Colon (tissue), 2 donors: ENCODE measurements at regions not wholly inside any gene's neighbourhood (a gene's known extent, or its start where the extent isn't known, plus 50 kb on each side); places are given as distances from the start of the nearest gene placed in this dataset.
"Not testable (repeated sequence)": the region's sequence is repeated elsewhere in the genome, so short reads cannot be mapped to it uniquely, and the experiment has no call there.

ENCODE experiments used
- FAIRE-seq: peaks from 2 replicates; lab custom pipeline; 2012; peaks lifted over from hg19 to GRCh38; lab: Jason Lieb, UNC
- donor health status: control.
- donor health status: control.

DNA sequence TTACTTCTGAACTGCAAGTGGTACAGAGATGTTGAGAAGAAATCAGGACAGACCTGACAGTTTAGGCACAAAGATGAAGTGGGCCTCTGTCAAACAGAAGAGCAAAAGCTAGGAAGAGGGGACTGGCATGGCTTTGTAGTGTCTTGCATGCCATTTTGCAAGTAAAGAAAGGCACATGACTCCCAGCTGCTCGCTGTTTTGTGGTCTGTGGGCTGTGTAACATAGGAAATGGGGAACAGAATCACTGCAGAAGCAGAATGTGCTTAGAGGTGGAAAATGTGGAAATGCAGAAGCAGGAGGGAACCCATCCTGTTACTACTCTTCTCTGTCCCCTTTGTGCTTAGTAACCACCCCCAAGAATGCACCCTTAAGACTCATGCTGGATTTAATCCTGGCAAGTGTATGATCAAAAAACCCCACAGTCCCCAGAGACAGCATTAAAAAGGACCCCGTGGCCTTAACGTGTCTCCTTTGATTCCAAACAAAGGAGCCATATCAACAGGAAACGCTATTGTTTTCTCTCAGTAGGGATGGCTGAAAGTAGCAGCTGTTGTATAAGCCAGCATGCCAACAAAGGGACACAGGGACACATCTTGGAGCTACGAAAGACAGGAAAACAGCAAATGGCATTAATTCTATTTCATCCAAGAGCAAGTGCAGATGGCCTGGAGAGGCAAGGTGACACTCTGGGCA, 177.6 kb upstream of the GLRA2 start:
- FAIRE-seq, result no peak

DNA sequence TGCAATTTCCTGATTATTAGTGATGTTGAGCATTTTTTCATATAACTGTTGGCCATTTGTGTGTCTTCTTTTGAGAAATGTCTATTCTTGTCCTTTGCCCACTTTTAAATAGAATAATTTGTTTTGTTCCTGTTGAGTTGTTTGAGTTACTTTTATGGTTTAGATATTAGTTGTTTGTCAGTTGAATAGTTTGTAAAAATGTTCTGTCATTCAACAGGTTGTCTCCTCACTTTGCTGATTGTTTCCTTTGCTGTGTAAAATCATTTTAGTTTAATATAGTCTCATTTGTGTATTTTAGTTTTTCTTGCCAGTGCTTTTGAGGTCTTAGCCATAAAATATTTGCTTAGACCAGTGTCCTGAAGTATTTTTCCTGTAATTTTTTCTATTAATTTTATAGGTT, 181.8 kb upstream of the GLRA2 start:
- FAIRE-seq, result peak; percentile 24

GRCh38 chrX:14344172-14344940, 185.0 kb upstream of the GLRA2 start:
- peak; percentile 21 for FAIRE-seq

DNA sequence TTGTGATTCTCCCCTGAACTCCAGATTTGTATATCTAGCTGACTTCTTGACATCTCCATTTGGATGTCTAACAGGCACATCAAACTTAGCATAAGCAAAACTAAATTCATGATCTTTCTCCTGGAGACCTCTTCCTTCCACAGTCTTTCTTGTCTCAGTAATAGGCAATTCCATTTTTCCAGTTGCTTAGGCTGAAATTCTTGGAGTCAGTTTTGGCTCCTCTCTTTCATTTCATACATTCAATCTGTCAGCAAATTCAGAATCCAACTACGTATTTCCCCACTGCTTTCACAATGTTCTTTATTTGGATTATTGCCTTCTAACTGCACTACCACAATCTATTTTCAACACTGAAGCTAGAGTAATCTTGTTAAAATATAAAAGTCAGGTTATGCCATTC, 219.9 kb upstream of the GLRA2 start:
- FAIRE-seq, result no peak

GRCh38 chrX:14308976-14309375, 220.4 kb upstream of the GLRA2 start:
- FAIRE-seq, result peak; percentile 41

DNA sequence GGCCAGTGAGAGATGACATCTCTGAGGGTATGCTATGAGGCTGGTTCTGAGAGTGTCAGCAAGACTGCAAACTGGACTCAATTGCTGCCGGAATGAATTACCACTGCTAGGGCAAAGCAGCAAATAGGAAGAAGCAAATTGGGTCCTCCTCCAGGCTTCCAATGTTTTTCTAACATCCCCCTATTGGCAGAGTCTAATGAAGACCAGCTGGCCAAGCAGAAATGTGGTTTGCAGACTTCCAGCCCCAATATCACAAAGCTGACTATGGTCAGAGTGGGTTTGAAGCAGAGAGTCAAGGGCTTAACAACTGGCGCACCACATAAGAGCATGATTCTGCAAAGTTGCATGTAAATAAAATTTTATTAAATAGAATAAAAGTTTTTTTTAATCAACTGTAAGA, 225.4 kb upstream of the GLRA2 start:
- no peak for FAIRE-seq

DNA sequence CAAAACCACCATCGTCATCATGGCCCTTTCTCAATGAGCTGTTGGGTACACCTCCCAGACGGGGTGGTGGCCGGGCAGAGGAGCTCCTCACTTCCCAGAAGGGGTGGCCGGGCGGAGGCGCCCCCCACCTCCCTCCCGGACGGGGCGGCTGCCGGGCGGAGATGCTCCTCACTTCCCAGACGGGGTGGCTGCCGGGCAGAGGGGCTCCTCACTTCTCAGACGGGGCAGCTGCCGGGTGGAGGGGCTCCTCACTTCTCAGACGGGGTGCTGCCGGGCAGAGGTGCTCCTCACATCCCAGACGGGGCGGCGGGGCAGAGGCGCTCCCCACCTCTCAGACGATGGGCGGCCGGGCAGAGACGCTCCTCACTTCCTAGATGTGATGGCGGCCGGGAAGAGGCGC, 226.8 kb upstream of the GLRA2 start:
- FAIRE-seq, result not testable (repeated sequence)

DNA sequence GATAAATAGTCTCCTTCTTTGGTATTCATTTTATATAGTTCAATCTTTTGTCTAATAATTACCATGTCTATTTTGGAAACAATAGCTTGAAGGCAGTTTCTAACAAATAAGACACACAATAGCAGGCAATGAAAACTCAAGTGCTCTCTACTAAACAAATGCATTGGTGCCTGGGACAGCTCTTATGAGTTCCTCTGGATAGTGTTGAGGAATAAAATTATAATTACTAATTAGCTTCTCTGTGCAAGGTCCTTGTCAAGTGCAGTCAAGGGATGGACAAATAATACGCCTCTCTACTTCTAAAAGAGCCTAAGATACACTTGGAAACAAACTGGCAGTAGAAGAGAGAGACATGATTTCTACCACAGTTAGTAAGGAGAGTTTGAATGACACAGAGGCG, 229.0 kb upstream of the GLRA2 start:
- FAIRE-seq, result no peak

DNA sequence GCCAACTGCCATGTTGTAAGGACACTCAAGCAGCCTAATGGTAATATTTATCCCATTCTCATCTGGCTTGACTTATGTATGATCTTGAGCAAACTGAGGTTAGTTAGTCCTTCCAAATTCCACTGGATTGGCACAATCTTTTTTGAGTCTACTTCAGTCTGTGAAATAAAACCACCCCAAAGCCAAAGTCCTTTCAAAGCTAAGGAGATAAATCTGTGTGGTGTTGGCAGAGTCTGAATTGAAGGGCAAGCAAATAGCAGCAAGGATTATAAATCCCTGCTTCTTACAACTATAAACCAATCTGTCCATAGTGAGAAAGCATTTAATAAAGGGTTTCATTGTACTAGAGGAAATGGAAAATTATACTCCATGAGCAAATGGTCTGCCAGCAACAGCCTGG, 233.9 kb upstream of the GLRA2 start:
- FAIRE-seq, result no peak

- no peak for FAIRE-seq
These were observed 237.5 kb upstream of the GLRA2 start for GRCh38 chrX:14291666-14292500.

DNA sequence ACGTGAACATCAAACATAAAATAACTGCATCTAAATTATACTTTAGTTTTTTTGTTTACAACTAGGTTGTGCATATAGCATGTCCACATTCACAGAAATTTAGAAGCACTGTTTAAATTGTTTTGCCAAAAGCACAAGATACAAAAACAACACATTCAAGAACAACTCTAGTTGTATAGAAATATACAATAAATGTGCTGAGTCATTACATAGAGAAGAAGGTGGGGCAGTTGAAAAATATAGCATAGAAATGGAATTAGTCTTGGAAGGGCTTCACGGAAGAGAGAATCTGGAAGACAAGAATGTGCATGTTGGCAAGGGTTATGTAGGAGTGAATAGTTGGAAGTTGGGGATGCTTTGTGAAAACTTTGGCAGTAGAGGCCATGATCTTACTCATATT, 239.0 kb upstream of the GLRA2 start:
- no peak for FAIRE-seq

- no peak for FAIRE-seq
These were observed 245.0 kb upstream of the GEMIN8 start for GRCh38 chrX:14274691-14275090.

GRCh38 chrX:14267216-14267615, 237.5 kb upstream of the GEMIN8 start:
- peak; percentile 98 for FAIRE-seq

GRCh38 chrX:14266705-14267104, 237.0 kb upstream of the GEMIN8 start:
- no peak for FAIRE-seq

DNA sequence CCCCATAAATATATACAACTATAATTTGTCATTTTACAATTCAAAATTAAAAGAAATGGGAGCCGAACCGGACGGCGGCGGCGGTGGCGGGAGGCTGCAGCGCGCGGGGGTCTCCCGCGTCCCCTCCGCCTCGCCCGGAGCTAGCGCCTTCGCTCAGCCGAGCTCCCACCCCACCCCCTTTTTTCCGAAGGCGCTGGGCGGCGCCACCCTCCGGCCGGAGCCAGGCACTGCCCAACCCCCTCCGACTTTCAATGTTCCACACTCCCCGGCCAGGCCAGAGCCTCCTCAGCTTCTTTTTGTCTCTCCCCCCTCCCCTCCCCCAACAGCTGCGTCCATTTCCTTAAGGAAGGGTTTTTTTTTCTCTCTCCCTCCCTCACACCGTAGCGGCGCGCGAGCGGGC, 214.1 kb upstream of the GEMIN8 start:
- no peak for FAIRE-seq

DNA sequence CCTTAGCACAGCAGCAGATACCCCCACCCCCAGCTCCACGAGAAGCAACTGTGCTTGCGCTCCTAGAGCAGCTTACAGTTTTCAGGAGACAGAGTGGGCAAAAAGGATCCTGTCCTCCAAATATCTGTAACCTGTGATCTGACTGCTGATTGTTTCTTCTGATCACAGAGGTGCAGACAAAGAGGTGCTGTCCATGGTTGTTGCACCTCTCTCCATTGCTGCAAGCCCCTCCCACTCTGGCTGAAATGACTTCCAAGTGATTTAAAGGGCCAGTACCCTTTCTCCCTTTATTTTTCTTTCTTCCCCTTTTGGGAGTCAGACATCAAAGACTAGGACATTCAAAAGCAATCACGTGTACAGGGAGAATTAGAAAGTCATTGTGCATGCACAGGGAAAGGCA, 205.3 kb upstream of the GEMIN8 start:
- no peak for FAIRE-seq

GRCh38 chrX:14232688-14233087, 203.0 kb upstream of the GEMIN8 start:
- no peak for FAIRE-seq

DNA sequence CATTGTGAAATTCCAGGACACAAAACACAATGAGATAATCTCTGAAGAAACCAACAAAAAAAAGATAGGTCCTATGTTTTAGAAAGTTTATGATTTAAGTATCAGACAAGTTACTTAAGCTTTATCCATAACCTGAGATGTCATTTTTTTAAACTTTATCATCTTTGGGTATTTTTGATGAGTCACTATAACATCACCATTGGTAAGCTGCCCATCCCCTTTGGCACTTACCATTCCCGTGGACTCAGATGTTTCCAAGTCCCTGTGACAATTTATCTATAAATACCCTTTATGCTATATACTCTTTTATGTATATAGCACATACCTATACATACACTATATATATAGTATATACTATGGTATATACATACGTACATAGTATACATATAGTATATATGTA, 198.9 kb upstream of the GEMIN8 start:
- no peak for FAIRE-seq

GRCh38 chrX:14220386-14220944, 190.8 kb upstream of the GEMIN8 start:
- peak; percentile 21 for FAIRE-seq

- no peak for FAIRE-seq
These were observed 179.3 kb upstream of the GEMIN8 start for GRCh38 chrX:14209034-14209433.

DNA sequence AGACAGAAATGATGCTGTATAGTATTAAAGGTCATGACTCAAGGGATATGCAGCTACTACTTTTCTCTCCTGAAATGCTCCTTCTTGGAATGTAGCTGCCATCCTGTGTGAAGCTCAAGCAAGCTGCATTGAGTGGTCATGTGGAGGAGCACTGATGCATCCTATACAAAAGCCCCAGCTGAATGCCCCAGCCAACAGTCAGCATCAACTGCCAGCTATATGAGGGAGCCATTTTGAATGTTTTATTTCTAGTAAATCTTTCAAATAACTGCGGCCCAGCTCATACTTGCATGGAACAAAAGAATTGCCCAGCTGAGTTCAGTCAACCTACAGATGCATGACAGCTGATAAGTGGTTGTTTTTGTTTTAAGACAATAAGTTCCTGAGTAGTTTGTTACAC, 165.0 kb upstream of the GEMIN8 start:
- no peak for FAIRE-seq

DNA sequence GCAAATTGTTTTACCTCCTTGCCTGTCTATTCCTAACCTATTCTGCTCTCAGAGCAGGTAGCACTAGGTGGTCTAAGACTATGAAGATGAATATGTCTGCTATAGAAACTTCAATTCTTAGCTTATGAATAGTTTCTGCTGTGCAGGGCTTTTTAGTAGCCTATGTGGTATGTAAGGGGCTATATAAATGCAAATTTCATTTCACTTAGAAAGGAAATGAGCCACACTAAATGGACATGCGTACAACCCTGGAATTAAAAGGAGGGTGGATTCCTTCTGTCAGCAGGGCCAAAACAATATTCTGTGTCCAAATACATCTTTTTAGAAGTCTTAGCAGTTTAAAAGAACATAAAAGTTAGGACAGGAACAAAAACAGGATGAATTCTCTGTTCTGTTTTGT, 163.9 kb upstream of the GEMIN8 start:
- no peak for FAIRE-seq

DNA sequence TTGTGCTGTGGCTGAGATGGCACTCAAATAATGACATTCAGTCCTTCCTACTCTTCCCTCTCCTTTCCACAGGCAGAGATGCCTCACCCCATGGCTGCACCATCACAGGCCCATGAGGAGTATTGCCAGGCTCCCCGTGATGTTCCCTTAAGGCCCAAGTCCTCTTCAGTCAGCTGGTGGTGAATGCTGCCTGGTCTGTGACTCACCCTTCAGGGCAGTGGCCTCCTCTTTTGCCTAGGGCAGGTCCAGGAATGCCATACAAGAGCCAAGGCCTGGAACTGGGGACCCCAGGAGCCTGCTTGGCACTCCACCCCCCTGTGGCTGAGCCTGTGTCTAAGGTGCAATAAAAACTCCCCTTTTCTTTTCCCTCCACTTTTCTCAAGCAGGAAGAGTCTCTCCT, 144.2 kb upstream of the GEMIN8 start:
- FAIRE-seq, result no peak
